OCI-LY7 (cell line): ENCODE measurements at regions not wholly inside any gene's neighbourhood (a gene's known extent, or its start where the extent isn't known, plus 50 kb on each side); places are given as distances from the start of the nearest gene placed in this dataset.

Experiments used
- EZH2phosphoT487 ChIP-seq: fragments of 200-600 bp; sonication (generic); IDR thresholded peaks from 2 replicates; pipeline ENCODE4 v1.6.1; 2018; ENCODE audit warnings: low read depth, borderline replicate concordance, mild to moderate bottlenecking, mixed run types, antibody characterized with exemption, low read length, moderate library complexity, mixed read lengths
- TF ChIP-seq, protein P1 (sequence below): fragments of 200-600 bp; sonication (generic); conservative IDR thresholded peaks from 2 replicates; pipeline ENCODE4 v1.5.1; 2014; ENCODE audit warnings: mild to moderate bottlenecking, antibody characterized with exemption, low read length, moderate library complexity, mixed read lengths

DNA sequence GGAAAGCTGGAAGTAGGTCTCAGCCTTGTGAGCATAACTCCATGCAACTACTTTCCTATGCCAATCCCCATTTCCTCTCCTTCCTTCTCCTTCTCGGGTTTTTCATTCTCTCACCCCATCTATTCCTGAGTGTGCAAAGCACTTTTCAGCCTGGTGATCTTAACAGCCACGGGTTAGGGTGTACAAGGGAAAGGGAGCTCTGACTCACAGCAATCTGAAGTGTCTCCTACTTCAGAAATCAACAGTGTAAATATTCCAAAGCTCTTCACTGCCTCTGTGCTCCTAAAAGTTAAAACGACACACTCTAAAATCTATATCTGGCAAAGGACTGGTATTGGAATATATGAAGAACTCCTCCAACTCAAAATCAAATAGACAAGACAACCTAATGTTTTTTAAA, 268.0 kb upstream of the IRX3 start:
- TF ChIP-seq, protein P1, sequence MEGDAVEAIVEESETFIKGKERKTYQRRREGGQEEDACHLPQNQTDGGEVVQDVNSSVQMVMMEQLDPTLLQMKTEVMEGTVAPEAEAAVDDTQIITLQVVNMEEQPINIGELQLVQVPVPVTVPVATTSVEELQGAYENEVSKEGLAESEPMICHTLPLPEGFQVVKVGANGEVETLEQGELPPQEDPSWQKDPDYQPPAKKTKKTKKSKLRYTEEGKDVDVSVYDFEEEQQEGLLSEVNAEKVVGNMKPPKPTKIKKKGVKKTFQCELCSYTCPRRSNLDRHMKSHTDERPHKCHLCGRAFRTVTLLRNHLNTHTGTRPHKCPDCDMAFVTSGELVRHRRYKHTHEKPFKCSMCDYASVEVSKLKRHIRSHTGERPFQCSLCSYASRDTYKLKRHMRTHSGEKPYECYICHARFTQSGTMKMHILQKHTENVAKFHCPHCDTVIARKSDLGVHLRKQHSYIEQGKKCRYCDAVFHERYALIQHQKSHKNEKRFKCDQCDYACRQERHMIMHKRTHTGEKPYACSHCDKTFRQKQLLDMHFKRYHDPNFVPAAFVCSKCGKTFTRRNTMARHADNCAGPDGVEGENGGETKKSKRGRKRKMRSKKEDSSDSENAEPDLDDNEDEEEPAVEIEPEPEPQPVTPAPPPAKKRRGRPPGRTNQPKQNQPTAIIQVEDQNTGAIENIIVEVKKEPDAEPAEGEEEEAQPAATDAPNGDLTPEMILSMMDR, result no peak
- no peak for TF ChIP-seq EZH2phosphoT487
